ENCODE measurements at regions not wholly inside any gene's neighbourhood (a gene's known extent, or its start where the extent isn't known, plus 50 kb on each side); places are given as distances from the start of the nearest gene placed in this dataset.

GRCh38 chr18:46416706-46417638 is 240.0 kb downstream of the LOXHD1 start:
- no peak for DNase-seq

GRCh38 chr18:46418663-46419260 is 238.3 kb downstream of the LOXHD1 start:
- no peak for DNase-seq

GRCh38 chr18:46419391-46420141 is 237.5 kb downstream of the LOXHD1 start:
- DNase-seq = no peak

- DNase-seq = no peak
Observed at GRCh38 chr18:46421973-46422551, 235.0 kb downstream of the LOXHD1 start.

- no peak for DNase-seq
Observed at GRCh38 chr18:46422552-46423055, 234.4 kb downstream of the LOXHD1 start.

GRCh38 chr18:46423226-46423805 is 233.7 kb downstream of the LOXHD1 start:
- DNase-seq = no peak

- no peak for DNase-seq
Observed at GRCh38 chr18:46424898-46425297, 232.1 kb downstream of the LOXHD1 start.

GRCh38 chr18:46425511-46425910 is 231.5 kb downstream of the LOXHD1 start:
- no peak for DNase-seq

- no peak for DNase-seq
Observed at GRCh38 chr18:46426021-46426678, 230.9 kb downstream of the LOXHD1 start.

- no peak for DNase-seq
Observed at GRCh38 chr18:46426679-46427047, 230.4 kb downstream of the LOXHD1 start.
